ENCODE measurements at regions not wholly inside any gene's neighbourhood (a gene's known extent, or its start where the extent isn't known, plus 50 kb on each side); places are given as distances from the start of the nearest gene placed in this dataset.

DNA sequence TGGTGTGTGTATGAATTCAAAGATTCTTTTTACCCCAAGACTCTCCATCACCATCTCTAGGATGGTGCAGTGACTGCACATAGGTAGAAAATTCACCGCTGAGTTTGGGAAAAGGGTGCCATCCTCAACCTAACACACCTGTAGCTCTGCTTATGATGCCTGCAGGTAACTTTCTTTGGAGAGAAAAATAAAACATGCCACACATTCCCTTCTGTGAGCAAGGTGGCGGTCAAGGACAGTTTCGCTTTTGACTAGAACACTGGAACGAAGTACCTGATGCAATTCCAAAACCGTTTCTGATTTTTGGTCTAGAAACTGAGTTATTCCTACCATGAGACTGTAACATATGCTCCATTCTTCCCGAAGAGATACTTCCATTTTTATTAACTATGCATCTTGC is 205.6 kb downstream of the FGFR2 start:
- TF ChIP-seq, protein P1, sequence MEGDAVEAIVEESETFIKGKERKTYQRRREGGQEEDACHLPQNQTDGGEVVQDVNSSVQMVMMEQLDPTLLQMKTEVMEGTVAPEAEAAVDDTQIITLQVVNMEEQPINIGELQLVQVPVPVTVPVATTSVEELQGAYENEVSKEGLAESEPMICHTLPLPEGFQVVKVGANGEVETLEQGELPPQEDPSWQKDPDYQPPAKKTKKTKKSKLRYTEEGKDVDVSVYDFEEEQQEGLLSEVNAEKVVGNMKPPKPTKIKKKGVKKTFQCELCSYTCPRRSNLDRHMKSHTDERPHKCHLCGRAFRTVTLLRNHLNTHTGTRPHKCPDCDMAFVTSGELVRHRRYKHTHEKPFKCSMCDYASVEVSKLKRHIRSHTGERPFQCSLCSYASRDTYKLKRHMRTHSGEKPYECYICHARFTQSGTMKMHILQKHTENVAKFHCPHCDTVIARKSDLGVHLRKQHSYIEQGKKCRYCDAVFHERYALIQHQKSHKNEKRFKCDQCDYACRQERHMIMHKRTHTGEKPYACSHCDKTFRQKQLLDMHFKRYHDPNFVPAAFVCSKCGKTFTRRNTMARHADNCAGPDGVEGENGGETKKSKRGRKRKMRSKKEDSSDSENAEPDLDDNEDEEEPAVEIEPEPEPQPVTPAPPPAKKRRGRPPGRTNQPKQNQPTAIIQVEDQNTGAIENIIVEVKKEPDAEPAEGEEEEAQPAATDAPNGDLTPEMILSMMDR (conservative IDR thresholded peaks at IDR 0.05; ENCODE audit: low read depth in 2 of 2) = 0 out of 4 replicates have a peak, but pooled peaks of 1 of the 2 experiments have one; percentile 28
- TF ChIP-seq, protein P2, sequence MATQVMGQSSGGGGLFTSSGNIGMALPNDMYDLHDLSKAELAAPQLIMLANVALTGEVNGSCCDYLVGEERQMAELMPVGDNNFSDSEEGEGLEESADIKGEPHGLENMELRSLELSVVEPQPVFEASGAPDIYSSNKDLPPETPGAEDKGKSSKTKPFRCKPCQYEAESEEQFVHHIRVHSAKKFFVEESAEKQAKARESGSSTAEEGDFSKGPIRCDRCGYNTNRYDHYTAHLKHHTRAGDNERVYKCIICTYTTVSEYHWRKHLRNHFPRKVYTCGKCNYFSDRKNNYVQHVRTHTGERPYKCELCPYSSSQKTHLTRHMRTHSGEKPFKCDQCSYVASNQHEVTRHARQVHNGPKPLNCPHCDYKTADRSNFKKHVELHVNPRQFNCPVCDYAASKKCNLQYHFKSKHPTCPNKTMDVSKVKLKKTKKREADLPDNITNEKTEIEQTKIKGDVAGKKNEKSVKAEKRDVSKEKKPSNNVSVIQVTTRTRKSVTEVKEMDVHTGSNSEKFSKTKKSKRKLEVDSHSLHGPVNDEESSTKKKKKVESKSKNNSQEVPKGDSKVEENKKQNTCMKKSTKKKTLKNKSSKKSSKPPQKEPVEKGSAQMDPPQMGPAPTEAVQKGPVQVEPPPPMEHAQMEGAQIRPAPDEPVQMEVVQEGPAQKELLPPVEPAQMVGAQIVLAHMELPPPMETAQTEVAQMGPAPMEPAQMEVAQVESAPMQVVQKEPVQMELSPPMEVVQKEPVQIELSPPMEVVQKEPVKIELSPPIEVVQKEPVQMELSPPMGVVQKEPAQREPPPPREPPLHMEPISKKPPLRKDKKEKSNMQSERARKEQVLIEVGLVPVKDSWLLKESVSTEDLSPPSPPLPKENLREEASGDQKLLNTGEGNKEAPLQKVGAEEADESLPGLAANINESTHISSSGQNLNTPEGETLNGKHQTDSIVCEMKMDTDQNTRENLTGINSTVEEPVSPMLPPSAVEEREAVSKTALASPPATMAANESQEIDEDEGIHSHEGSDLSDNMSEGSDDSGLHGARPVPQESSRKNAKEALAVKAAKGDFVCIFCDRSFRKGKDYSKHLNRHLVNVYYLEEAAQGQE (IDR thresholded peaks at IDR 0.05; ENCODE audit: unreplicated experiment) = no peak
- no peak for TF ChIP-seq EZH2 (IDR thresholded peaks at IDR 0.05; ENCODE audit: low read depth, unreplicated experiment)

Data from GM23338 (cell line).